ENCODE measurements at regions not wholly inside any gene's neighbourhood (a gene's known extent, or its start where the extent isn't known, plus 50 kb on each side); places are given as distances from the start of the nearest gene placed in this dataset.

DNA sequence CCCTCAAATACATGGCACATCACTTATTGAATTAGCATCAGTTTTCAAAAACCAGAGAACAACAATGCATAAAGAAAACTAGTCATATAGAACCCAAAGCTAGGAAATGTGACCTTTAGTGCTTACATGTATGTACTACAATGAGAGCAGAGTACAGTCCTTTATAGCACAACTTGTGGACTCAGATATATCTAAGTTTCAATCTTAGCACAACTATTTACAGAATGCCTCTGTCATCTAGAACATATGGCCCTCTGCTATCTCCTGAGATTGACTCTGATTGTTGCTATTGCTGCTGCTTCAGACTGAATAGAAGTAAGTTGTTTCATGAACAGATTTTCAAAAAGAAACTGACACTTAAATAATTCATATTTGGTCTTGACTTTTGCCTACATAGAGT lies 1536.2 kb downstream of the EFNA5 start:
- Histone ChIP-seq H3K27me3 (ENCODE audit: control insufficient read depth in 3 of 3, insufficient read depth in 3 of 3, low read length in 3 of 3) (no peaks in the 10 kb centered on the region), H3K27ac (ENCODE audit: low read depth, low read length) (no peak overlapping the region), H3K9ac (ENCODE audit: low read depth in 1 of 3, low read length in 3 of 3) (no peak overlapping the region), H3K9me3 (ENCODE audit: control insufficient read depth in 3 of 3, low read length in 3 of 3) (no peaks in the 10 kb centered on the region), H3K4me1 (ENCODE audit: control insufficient read depth in 3 of 3, insufficient read depth in 3 of 3, low read length in 3 of 3) (no peaks in the 10 kb centered on the region), H3K36me3 (ENCODE audit: control insufficient read depth in 3 of 3, insufficient read depth in 3 of 3, low read length in 3 of 3) (no peaks in the 10 kb centered on the region), H3K4me3 (ENCODE audit: low read length in 3 of 3) (no peak overlapping the region)

DNA sequence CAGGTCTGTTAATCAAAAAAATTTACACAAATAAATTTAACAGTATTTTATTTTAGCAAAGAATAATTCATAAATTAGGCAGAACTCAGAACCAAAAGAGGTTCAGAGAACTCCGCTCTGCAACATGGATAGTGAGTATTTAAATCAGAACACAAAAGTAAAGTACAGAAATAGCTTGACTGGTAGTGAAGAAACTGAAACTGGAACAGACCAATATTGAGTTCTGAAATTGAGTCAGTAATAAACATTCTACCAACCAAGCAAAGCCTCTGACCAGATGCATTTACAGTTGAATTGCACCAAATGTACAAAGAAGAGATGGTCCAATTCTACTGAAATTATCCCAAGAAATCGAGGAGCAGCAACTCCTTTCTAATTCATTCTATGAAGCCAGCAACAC lies 1542.8 kb downstream of the EFNA5 start:
- no peak overlapping the region for H3K9ac ChIP-seq (ENCODE audit: low read depth in 1 of 3, low read length in 3 of 3)
- no peak overlapping the region for H3K4me3 ChIP-seq (ENCODE audit: low read length in 3 of 3)
- no peaks in the 10 kb centered on the region for H3K27me3 ChIP-seq (ENCODE audit: control insufficient read depth in 3 of 3, insufficient read depth in 3 of 3, low read length in 3 of 3)
- H3K4me1 ChIP-seq (ENCODE audit: control insufficient read depth in 3 of 3, insufficient read depth in 3 of 3, low read length in 3 of 3), result no peaks in the 10 kb centered on the region
- no peaks in the 10 kb centered on the region for H3K9me3 ChIP-seq (ENCODE audit: control insufficient read depth in 3 of 3, low read length in 3 of 3)
- no peak overlapping the region for H3K27ac ChIP-seq (ENCODE audit: low read depth, low read length)
- H3K36me3 ChIP-seq (ENCODE audit: control insufficient read depth in 3 of 3, insufficient read depth in 3 of 3, low read length in 3 of 3), result no peaks in the 10 kb centered on the region

DNA sequence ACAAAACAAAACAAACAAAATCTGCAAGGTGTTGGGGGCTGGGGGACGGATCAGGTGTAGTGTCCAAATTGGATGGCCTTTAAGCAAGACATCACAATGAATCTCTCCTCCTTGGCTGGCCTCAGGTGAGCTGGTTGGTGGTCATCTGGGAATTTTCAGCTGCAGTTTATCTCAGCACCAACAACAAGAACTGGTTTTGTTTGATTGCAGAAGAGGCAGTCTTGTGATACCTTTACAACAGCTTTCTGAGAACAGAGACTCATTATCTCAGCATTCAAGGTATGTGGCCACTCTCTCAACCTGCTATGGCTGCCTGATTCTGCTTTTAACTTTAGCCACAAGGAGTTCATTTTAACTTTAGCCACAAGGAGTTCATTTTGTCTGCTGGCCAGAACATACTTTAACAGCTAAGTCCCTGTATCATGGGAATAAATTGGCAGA lies 1543.4 kb downstream of the EFNA5 start:
- H3K9me3 ChIP-seq (ENCODE audit: control insufficient read depth in 3 of 3, low read length in 3 of 3), result no peaks in the 10 kb centered on the region
- H3K9ac ChIP-seq (ENCODE audit: low read depth in 1 of 3, low read length in 3 of 3), result no peak overlapping the region
- no peak overlapping the region for H3K4me3 ChIP-seq (ENCODE audit: low read length in 3 of 3)
- no peak overlapping the region for H3K27ac ChIP-seq (ENCODE audit: low read depth, low read length)
- H3K4me1 ChIP-seq (ENCODE audit: control insufficient read depth in 3 of 3, insufficient read depth in 3 of 3, low read length in 3 of 3), result no peaks in the 10 kb centered on the region
- H3K36me3 ChIP-seq (ENCODE audit: control insufficient read depth in 3 of 3, insufficient read depth in 3 of 3, low read length in 3 of 3), result no peaks in the 10 kb centered on the region
- H3K27me3 ChIP-seq (ENCODE audit: control insufficient read depth in 3 of 3, insufficient read depth in 3 of 3, low read length in 3 of 3), result no peaks in the 10 kb centered on the region

DNA sequence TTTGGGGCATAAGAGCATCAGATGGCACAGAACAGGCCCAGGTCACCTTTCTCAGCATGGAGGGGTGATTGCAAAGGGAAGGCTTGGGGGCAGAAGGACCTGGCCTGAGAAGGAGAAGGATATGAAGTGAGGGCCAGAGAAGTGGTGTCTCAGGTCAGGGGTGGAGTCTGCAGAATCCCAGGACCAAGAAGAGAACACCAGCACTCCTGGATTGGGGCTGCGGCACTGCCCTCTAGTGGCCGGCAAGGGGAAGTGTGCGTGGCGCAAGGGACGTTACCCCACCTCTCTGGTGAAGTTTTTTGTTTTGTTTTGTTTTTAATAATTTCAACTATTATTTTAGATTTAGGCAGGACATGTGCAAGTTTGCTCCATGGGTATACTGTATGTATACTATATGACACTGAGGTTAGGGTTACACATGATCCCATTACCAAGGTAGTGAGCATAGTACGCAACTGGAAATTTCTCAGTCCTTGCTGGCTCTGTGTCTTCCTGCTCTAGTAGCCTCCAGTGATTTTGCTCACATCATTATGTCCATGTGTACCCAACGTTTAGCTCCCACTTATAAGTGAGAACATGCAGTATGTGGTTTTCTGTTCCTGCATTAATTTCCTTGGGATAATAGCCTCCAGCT lies 1548.6 kb downstream of the EFNA5 start:
- H3K27ac ChIP-seq (ENCODE audit: low read depth, low read length), result no peak overlapping the region
- H3K9ac ChIP-seq (ENCODE audit: low read depth in 1 of 3, low read length in 3 of 3), result no peak overlapping the region
- no peaks in the 10 kb centered on the region for H3K9me3 ChIP-seq (ENCODE audit: control insufficient read depth in 3 of 3, low read length in 3 of 3)
- no peaks in the 10 kb centered on the region for H3K4me1 ChIP-seq (ENCODE audit: control insufficient read depth in 3 of 3, insufficient read depth in 3 of 3, low read length in 3 of 3)
- no peak overlapping the region for H3K4me3 ChIP-seq (ENCODE audit: low read length in 3 of 3)
- H3K27me3 ChIP-seq (ENCODE audit: control insufficient read depth in 3 of 3, insufficient read depth in 3 of 3, low read length in 3 of 3), result no peaks in the 10 kb centered on the region
- H3K36me3 ChIP-seq (ENCODE audit: control insufficient read depth in 3 of 3, insufficient read depth in 3 of 3, low read length in 3 of 3), result no peaks in the 10 kb centered on the region

DNA sequence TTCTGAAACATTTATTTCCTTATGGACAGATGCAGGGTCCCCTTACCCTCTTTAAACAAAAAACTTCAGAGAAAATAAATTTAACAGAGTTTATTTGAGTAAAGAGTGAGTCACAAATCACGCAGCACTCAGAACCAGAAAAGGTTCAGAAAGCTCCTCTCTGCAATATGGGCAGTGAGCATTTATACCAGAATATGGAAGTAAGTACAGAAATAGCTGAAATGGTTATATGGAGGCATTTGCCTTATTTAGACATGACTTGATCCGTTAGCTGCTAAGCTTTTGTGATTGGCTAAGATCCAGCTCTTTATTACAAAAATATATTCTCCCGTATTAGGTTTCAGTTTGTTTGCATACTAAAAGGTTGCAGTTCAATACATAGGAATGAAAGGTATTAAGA lies 1554.1 kb downstream of the EFNA5 start:
- Histone ChIP-seq H3K4me1 (ENCODE audit: control insufficient read depth in 3 of 3, insufficient read depth in 3 of 3, low read length in 3 of 3) (no peaks in the 10 kb centered on the region), H3K27me3 (ENCODE audit: control insufficient read depth in 3 of 3, insufficient read depth in 3 of 3, low read length in 3 of 3) (no peaks in the 10 kb centered on the region), H3K36me3 (ENCODE audit: control insufficient read depth in 3 of 3, insufficient read depth in 3 of 3, low read length in 3 of 3) (no peaks in the 10 kb centered on the region), H3K27ac (ENCODE audit: low read depth, low read length) (no peak overlapping the region), H3K4me3 (ENCODE audit: low read length in 3 of 3) (no peak overlapping the region), H3K9ac (ENCODE audit: low read depth in 1 of 3, low read length in 3 of 3) (no peak overlapping the region), H3K9me3 (ENCODE audit: control insufficient read depth in 3 of 3, low read length in 3 of 3) (no peaks in the 10 kb centered on the region)

DNA sequence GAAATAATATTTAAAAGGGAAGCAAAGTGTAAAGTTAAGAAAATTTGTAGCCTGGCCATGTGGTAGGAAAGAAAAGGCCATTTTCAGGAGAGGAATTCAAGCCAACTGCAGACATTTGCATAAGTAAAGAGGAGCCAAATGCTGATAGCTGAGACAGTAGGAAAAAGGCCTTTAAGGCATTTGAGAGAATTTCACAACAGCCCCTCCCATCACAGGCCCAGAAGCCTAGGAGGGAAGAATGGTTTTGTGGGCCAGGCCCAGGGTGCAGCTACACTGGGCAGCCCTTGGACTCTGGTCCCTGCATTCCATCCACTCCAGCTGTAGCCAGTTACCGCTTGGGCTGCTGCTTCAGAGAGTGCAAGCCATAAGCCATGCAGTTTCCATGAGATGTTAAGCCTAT lies 1556.8 kb downstream of the EFNA5 start:
- Histone ChIP-seq H3K9ac (ENCODE audit: low read depth in 1 of 3, low read length in 3 of 3) (no peak overlapping the region), H3K9me3 (ENCODE audit: control insufficient read depth in 3 of 3, low read length in 3 of 3) (no peaks in the 10 kb centered on the region), H3K36me3 (ENCODE audit: control insufficient read depth in 3 of 3, insufficient read depth in 3 of 3, low read length in 3 of 3) (no peaks in the 10 kb centered on the region), H3K4me3 (ENCODE audit: low read length in 3 of 3) (no peak overlapping the region), H3K27ac (ENCODE audit: low read depth, low read length) (no peak overlapping the region), H3K27me3 (ENCODE audit: control insufficient read depth in 3 of 3, insufficient read depth in 3 of 3, low read length in 3 of 3) (no peaks in the 10 kb centered on the region), H3K4me1 (ENCODE audit: control insufficient read depth in 3 of 3, insufficient read depth in 3 of 3, low read length in 3 of 3) (no peaks in the 10 kb centered on the region)

DNA sequence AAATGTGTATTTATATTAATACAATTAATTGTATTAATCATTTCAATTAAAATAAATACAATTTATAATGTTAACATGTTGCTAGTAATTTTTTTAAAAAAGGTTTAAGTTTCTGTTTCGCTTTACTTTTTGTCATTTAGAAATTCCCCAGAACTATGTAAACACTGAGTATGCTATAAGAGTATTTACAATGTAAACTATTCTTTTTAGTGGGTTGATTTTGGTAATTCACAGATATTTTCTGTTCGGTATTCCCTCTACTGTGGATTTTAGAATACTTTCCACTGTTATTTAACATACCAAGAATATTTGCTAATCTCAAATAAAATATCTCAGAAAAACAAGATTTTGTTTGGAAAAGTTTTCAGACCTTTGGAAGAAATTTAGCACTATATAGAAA lies 1564.4 kb downstream of the EFNA5 start:
- H3K9ac ChIP-seq (ENCODE audit: low read depth in 1 of 3, low read length in 3 of 3), result no peak overlapping the region
- H3K36me3 ChIP-seq (ENCODE audit: control insufficient read depth in 3 of 3, insufficient read depth in 3 of 3, low read length in 3 of 3), result no peaks in the 10 kb centered on the region
- H3K9me3 ChIP-seq (ENCODE audit: control insufficient read depth in 3 of 3, low read length in 3 of 3), result no peaks in the 10 kb centered on the region
- no peak overlapping the region for H3K4me3 ChIP-seq (ENCODE audit: low read length in 3 of 3)
- no peak overlapping the region for H3K27ac ChIP-seq (ENCODE audit: low read depth, low read length)
- H3K4me1 ChIP-seq (ENCODE audit: control insufficient read depth in 3 of 3, insufficient read depth in 3 of 3, low read length in 3 of 3), result no peaks in the 10 kb centered on the region
- H3K27me3 ChIP-seq (ENCODE audit: control insufficient read depth in 3 of 3, insufficient read depth in 3 of 3, low read length in 3 of 3), result no peaks in the 10 kb centered on the region

DNA sequence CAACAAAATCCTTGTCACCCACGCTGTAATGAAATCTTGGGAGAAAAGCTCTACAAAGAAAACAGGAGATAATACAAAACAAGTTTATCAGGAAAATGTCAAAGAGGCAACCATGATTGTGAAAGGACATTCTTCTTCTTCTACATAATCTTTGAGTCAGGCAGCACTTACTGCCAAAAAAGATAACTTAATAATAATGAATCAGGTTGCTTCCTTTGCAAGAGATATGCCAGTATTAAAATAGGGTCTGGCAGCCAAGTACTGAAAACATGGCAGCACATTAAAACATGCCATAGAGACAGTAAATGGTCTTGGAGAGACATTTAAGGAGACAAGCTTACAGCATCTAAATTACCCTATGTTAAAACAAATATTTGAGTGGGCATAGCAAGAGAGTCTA lies 1573.4 kb downstream of the EFNA5 start:
- Histone ChIP-seq H3K4me3 (ENCODE audit: low read length in 3 of 3) (no peak overlapping the region), H3K4me1 (ENCODE audit: control insufficient read depth in 3 of 3, insufficient read depth in 3 of 3, low read length in 3 of 3) (no peaks in the 10 kb centered on the region), H3K27me3 (ENCODE audit: control insufficient read depth in 3 of 3, insufficient read depth in 3 of 3, low read length in 3 of 3) (no peaks in the 10 kb centered on the region), H3K9me3 (ENCODE audit: control insufficient read depth in 3 of 3, low read length in 3 of 3) (no peaks in the 10 kb centered on the region), H3K9ac (ENCODE audit: low read depth in 1 of 3, low read length in 3 of 3) (no peak overlapping the region), H3K36me3 (ENCODE audit: control insufficient read depth in 3 of 3, insufficient read depth in 3 of 3, low read length in 3 of 3) (no peaks in the 10 kb centered on the region), H3K27ac (ENCODE audit: low read depth, low read length) (no peak overlapping the region)

DNA sequence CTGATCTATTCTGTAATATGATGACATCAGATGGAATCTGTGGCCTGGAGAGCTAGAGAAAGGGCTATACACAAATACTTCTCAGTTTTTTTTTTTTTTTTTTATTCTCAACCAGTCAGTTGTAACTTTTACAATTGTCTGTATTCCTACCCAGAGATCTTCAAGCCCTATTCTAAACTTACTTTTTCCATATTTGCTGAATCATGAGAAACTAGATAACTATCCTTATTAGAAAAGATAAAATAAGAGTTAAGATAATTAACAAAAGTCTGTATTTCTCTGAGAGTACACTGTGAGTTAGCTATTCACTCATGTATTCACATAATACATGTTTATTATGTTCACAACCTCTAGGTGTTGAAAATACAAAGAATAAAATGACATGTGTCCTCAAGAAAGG lies 1575.9 kb downstream of the EFNA5 start:
- Histone ChIP-seq H3K27ac (ENCODE audit: low read depth, low read length) (no peak overlapping the region), H3K4me1 (ENCODE audit: control insufficient read depth in 3 of 3, insufficient read depth in 3 of 3, low read length in 3 of 3) (no peaks in the 10 kb centered on the region), H3K4me3 (ENCODE audit: low read length in 3 of 3) (no peak overlapping the region), H3K9ac (ENCODE audit: low read depth in 1 of 3, low read length in 3 of 3) (no peak overlapping the region), H3K36me3 (ENCODE audit: control insufficient read depth in 3 of 3, insufficient read depth in 3 of 3, low read length in 3 of 3) (no peaks in the 10 kb centered on the region), H3K9me3 (ENCODE audit: control insufficient read depth in 3 of 3, low read length in 3 of 3) (no peaks in the 10 kb centered on the region), H3K27me3 (ENCODE audit: control insufficient read depth in 3 of 3, insufficient read depth in 3 of 3, low read length in 3 of 3) (no peaks in the 10 kb centered on the region)

DNA sequence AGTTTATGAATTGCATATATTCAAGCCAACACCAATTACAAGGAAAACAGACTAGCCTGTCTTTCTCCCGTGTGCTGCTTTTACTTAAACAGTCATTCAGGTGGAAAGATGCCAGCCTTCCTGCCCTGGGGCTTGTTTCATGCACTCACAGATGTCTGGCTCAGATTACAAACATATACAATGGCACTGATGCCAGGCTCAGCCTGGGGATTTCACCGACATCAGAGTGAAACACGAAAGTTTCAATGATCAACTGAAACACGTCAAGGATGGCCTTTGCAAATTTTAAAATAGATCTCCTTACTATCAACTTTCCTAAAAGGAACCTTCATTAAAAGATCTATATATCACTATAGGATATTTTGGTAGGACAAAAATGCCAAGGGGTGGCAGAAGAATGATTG lies 1576.5 kb downstream of the EFNA5 start:
- H3K9ac ChIP-seq (ENCODE audit: low read depth in 1 of 3, low read length in 3 of 3), result no peak overlapping the region
- H3K36me3 ChIP-seq (ENCODE audit: control insufficient read depth in 3 of 3, insufficient read depth in 3 of 3, low read length in 3 of 3), result no peaks in the 10 kb centered on the region
- H3K27ac ChIP-seq (ENCODE audit: low read depth, low read length), result no peak overlapping the region
- no peaks in the 10 kb centered on the region for H3K9me3 ChIP-seq (ENCODE audit: control insufficient read depth in 3 of 3, low read length in 3 of 3)
- H3K4me1 ChIP-seq (ENCODE audit: control insufficient read depth in 3 of 3, insufficient read depth in 3 of 3, low read length in 3 of 3), result no peaks in the 10 kb centered on the region
- H3K27me3 ChIP-seq (ENCODE audit: control insufficient read depth in 3 of 3, insufficient read depth in 3 of 3, low read length in 3 of 3), result no peaks in the 10 kb centered on the region
- no peak overlapping the region for H3K4me3 ChIP-seq (ENCODE audit: low read length in 3 of 3)

DNA sequence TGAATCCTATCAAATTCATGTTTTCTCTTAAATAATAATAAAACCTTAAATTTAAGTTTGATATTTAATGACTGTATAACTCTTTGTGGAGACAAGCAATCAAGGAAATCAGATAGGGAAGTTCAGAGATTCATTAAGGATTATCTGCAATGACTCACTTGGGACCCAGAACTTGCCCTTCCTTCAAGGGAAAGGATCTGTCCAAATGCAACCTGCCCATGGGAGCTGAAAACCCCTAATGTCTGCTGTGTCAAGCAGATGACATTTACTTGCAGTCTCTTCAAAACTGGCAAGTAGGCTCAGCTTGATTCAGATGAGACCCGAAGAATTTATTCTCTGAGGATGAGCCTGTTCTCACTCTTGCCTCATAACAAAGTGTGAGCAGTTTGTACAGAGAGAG lies 1577.6 kb downstream of the EFNA5 start:
- Histone ChIP-seq H3K4me1 (ENCODE audit: control insufficient read depth in 3 of 3, insufficient read depth in 3 of 3, low read length in 3 of 3) (no peaks in the 10 kb centered on the region), H3K9ac (ENCODE audit: low read depth in 1 of 3, low read length in 3 of 3) (no peak overlapping the region), H3K4me3 (ENCODE audit: low read length in 3 of 3) (no peak overlapping the region), H3K27ac (ENCODE audit: low read depth, low read length) (no peak overlapping the region), H3K9me3 (ENCODE audit: control insufficient read depth in 3 of 3, low read length in 3 of 3) (no peaks in the 10 kb centered on the region), H3K36me3 (ENCODE audit: control insufficient read depth in 3 of 3, insufficient read depth in 3 of 3, low read length in 3 of 3) (no peaks in the 10 kb centered on the region), H3K27me3 (ENCODE audit: control insufficient read depth in 3 of 3, insufficient read depth in 3 of 3, low read length in 3 of 3) (no peaks in the 10 kb centered on the region)
